Liver (tissue), 8 donors: ENCODE measurements at regions not wholly inside any gene's neighbourhood (a gene's known extent, or its start where the extent isn't known, plus 50 kb on each side); places are given as distances from the start of the nearest gene placed in this dataset.

Source experiments
- DNase-seq: peaks from one replicate; pipeline ENCODE4 v3.0.0-alpha.2; 2017; ENCODE audit warnings: low spot score
- H3K27ac ChIP-seq, 2 donors: one replicate each; pipeline ENCODE4 v1.7.0; 2013; ENCODE audit warnings: inconsistent platforms in 2 of 2, low read length in 2 of 2, control low read depth in 1 of 2, low read depth in 1 of 2, mild to moderate bottlenecking in 1 of 2
- H3K27me3 ChIP-seq, 4 donors: one replicate each; pipeline versions ENCODE4 v1.6.1 to v1.7.0; 2013; ENCODE audit warnings: low read length in 3 of 4, inconsistent platforms in 1 of 4, mild to moderate bottlenecking in 1 of 4, moderate library complexity in 1 of 4; ENCODE audit not compliant: control insufficient read depth in 4 of 4, insufficient read depth in 4 of 4
- H3K36me3 ChIP-seq, 4 donors: one replicate each; pipeline versions ENCODE4 v1.6.1 to v1.7.0; 2013; ENCODE audit warnings: low read length in 3 of 4, mild to moderate bottlenecking in 3 of 4, low read depth in 1 of 4, moderate library complexity in 1 of 4; ENCODE audit not compliant: control insufficient read depth in 4 of 4, insufficient read depth in 3 of 4
- H3K4me1 ChIP-seq, 4 donors: one replicate each; pipeline versions ENCODE4 v1.6.1 to v1.7.0; 2013; ENCODE audit warnings: low read length in 3 of 4, mild to moderate bottlenecking in 3 of 4, moderate library complexity in 1 of 4; ENCODE audit not compliant: control insufficient read depth in 4 of 4, insufficient read depth in 4 of 4
- H3K4me3 ChIP-seq, 3 donors: one replicate each; pipeline versions ENCODE4 v1.6.1 to v1.7.0; 2013; ENCODE audit warnings: low read length in 3 of 3, control low read depth in 1 of 3, low read depth in 1 of 3, mild to moderate bottlenecking in 1 of 3
- H3K9ac ChIP-seq, 2 donors: one replicate each; pipeline ENCODE4 v1.7.0; 2013; ENCODE audit warnings: low read length in 2 of 2, mild to moderate bottlenecking in 2 of 2, moderate library complexity in 2 of 2, control low read depth in 1 of 2, low read depth in 1 of 2
- H3K9me3 ChIP-seq, 4 donors: one replicate each; pipeline versions ENCODE4 v1.6.1 to v1.7.0; 2013; ENCODE audit warnings: low read length in 3 of 4; ENCODE audit not compliant: control insufficient read depth in 4 of 4
- EGR1 ChIP-seq, 2 donors: IDR thresholded peaks; 2 replicates each; pipeline ENCODE4 v1.6.1; 2016 to 2018; ENCODE audit warnings: antibody characterized with exemption in 2 of 2, low read depth in 2 of 2
- FOXA1 ChIP-seq: IDR thresholded peaks from 2 replicates; pipeline ENCODE4 v1.6.1; 2016; ENCODE audit warnings: antibody characterized with exemption
- FOXA2 ChIP-seq: IDR thresholded peaks from 2 replicates; pipeline ENCODE4 v1.6.1; 2016; ENCODE audit warnings: antibody characterized with exemption
- GABPA ChIP-seq, 2 donors: IDR thresholded peaks in 1 of 2; conservative IDR thresholded peaks in 1 of 2; 2 replicates each; pipeline ENCODE4 v1.6.1; 2016; ENCODE audit warnings: antibody characterized with exemption in 2 of 2, mild to moderate bottlenecking in 1 of 2, moderate library complexity in 1 of 2
- HNF4A ChIP-seq, 2 donors: conservative IDR thresholded peaks; 2 replicates each; pipeline ENCODE4 v1.6.1; 2016; ENCODE audit warnings: antibody characterized with exemption in 2 of 2, mild to moderate bottlenecking in 2 of 2
- HNF4G ChIP-seq: IDR thresholded peaks from 2 replicates; pipeline ENCODE4 v1.6.1; 2016; ENCODE audit warnings: antibody characterized with exemption
- JUND ChIP-seq, 2 donors: IDR thresholded peaks; 2 replicates each; pipeline ENCODE4 v1.6.1; 2016; ENCODE audit warnings: antibody characterized with exemption in 2 of 2
- MAX ChIP-seq: IDR thresholded peaks from 2 replicates; pipeline ENCODE4 v1.6.1; 2016; ENCODE audit warnings: antibody characterized with exemption
- NR2F2 ChIP-seq: IDR thresholded peaks from 2 replicates; pipeline ENCODE4 v1.6.1; 2016; ENCODE audit warnings: antibody characterized with exemption
- RAD21 ChIP-seq, 2 donors: IDR thresholded peaks; 2 replicates each; pipeline ENCODE4 v1.6.1; 2016; ENCODE audit warnings: antibody characterized with exemption in 2 of 2, mild to moderate bottlenecking in 2 of 2
- REST ChIP-seq: IDR thresholded peaks from 2 replicates; pipeline ENCODE4 v1.6.1; 2016; ENCODE audit warnings: antibody characterized with exemption, mild to moderate bottlenecking
- RXRA ChIP-seq, 2 donors: IDR thresholded peaks; 2 replicates each; pipeline ENCODE4 v1.6.1; 2017 to 2018; ENCODE audit warnings: antibody characterized with exemption in 2 of 2, mild to moderate bottlenecking in 1 of 2
- SP1 ChIP-seq: IDR thresholded peaks from 2 replicates; pipeline ENCODE4 v1.6.1; 2018; ENCODE audit warnings: antibody characterized with exemption, mild to moderate bottlenecking
- TAF1 ChIP-seq: conservative IDR thresholded peaks from 2 replicates; pipeline ENCODE4 v1.6.1; 2016; ENCODE audit warnings: antibody characterized with exemption, mild to moderate bottlenecking
- YY1 ChIP-seq: IDR thresholded peaks from 2 replicates; pipeline ENCODE4 v1.6.1; 2016; ENCODE audit warnings: antibody characterized with exemption, mild to moderate bottlenecking
- ZBTB33 ChIP-seq: IDR thresholded peaks from 2 replicates; pipeline ENCODE4 v1.6.1; 2016; ENCODE audit warnings: antibody characterized with exemption
- WGBS: extraction: QIAGEN DNeasy Blood & Tissue Kit; methylation state at CpG from one replicate; pipeline ENCODE4 v1.1.7; 2013; 5-methylcytosine and 5-hydroxymethylcytosine counted together
- TF ChIP-seq, protein P1 (sequence below): fragments of 150-350 bp; IDR thresholded peaks from 2 replicates; pipeline ENCODE4 v1.5.1; 2017; ENCODE audit warnings: improper control_type of control experiment, low read depth, low read length; ENCODE audit not compliant: missing input control
- TF ChIP-seq, protein P2 (sequence below): IDR thresholded peaks from 2 replicates; pipeline ENCODE4 v1.6.1; 2016; ENCODE audit warnings: antibody characterized with exemption
- donor health status: healthy.
- donor health status: healthy.
- donor health status: healthy.
- donor health status: healthy.
- donor health status: healthy.

DNA sequence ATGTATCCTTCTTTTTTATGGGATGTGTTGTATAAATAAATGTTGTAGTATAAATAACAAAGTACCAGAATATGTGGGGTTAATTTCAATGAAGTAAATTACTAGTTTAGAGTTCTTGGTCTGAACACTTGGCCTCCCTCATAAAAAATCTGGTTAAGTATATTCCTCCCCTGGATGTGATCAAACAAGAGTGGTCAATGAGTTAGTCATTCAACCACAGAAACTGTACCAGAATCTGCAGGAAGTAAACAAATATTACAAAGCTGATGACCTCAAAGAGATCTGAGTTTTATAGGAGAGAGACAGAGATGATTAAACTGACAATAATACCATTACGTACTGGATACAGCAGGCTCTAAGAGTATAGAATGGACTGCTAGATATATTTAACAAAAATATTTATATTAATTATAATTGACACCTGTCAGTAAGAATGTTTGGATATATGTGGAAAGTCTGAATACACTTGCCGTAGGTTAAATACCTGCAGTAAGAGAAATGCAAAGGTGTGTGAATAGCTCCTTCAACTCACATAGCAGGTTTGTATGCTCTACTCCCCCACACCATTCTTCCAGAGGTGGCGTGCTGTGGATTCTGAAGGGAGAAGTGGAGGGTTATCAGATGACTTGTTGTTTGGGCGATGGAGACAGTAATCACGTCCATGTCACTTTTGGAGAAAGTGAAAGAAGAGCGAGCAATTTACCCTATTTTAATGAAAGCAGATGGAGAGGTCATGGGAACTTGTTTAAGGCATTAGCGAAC is 108.3 kb upstream of the LRATD1 start:
- no peak for DNase-seq
- no peaks in the 10 kb centered on the region for H3K36me3 ChIP-seq
- H3K9ac ChIP-seq: no peak overlapping the region
- TF ChIP-seq TAF1 (no peak), GABPA (IDR thresholded peaks at IDR 0.05 in 1 of 2, conservative IDR thresholded peaks at IDR 0.05 in 1 of 2) (no peak), REST (no peak), HNF4G (no peak), ZBTB33 (no peak), FOXA2 (no peak), YY1 (no peak), FOXA1 (no peak), MAX (no peak), RAD21 (IDR thresholded peaks at IDR 0.05) (no peak), JUND (IDR thresholded peaks at IDR 0.05) (no peak)
- TF ChIP-seq, protein P1, sequence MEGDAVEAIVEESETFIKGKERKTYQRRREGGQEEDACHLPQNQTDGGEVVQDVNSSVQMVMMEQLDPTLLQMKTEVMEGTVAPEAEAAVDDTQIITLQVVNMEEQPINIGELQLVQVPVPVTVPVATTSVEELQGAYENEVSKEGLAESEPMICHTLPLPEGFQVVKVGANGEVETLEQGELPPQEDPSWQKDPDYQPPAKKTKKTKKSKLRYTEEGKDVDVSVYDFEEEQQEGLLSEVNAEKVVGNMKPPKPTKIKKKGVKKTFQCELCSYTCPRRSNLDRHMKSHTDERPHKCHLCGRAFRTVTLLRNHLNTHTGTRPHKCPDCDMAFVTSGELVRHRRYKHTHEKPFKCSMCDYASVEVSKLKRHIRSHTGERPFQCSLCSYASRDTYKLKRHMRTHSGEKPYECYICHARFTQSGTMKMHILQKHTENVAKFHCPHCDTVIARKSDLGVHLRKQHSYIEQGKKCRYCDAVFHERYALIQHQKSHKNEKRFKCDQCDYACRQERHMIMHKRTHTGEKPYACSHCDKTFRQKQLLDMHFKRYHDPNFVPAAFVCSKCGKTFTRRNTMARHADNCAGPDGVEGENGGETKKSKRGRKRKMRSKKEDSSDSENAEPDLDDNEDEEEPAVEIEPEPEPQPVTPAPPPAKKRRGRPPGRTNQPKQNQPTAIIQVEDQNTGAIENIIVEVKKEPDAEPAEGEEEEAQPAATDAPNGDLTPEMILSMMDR: no peak
- H3K27ac ChIP-seq: no peak overlapping the region
- H3K4me1 ChIP-seq: no peaks in the 10 kb centered on the region
- 81% methylated on average over 7 of the region's 7 CpGs for WGBS
- no peak overlapping the region for H3K4me3 ChIP-seq
- no peaks in the 10 kb centered on the region for H3K27me3 ChIP-seq
- no peaks in the 10 kb centered on the region for H3K9me3 ChIP-seq

DNA sequence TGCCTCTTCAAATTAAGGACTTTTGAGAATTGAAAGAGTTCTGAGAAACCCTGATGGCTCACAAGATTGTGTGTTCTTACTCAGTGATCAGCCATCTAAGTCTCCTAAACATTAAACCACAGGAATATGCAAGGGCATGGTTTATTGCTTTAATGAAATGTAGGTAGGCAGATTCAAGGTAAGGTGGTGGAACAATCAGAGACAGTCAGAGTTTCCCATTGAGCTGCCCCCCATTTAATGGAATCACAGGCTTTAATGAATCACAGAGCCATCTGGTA is 107.8 kb upstream of the LRATD1 start:
- H3K9me3 ChIP-seq: no peaks in the 10 kb centered on the region
- H3K36me3 ChIP-seq: no peaks in the 10 kb centered on the region
- H3K27ac ChIP-seq: no peak overlapping the region
- H3K9ac ChIP-seq: no peak overlapping the region
- TF ChIP-seq HNF4A (conservative IDR thresholded peaks at IDR 0.05) (no peak), NR2F2 (no peak), TAF1 (no peak), JUND (IDR thresholded peaks at IDR 0.05) (no peak), MAX (no peak), EGR1 (IDR thresholded peaks at IDR 0.05; ENCODE audit: low read depth in 2 of 2) (no peak), FOXA1 (no peak), RAD21 (IDR thresholded peaks at IDR 0.05) (no peak), YY1 (no peak), RXRA (IDR thresholded peaks at IDR 0.05) (no peak), HNF4G (no peak), GABPA (IDR thresholded peaks at IDR 0.05 in 1 of 2, conservative IDR thresholded peaks at IDR 0.05 in 1 of 2) (no peak), FOXA2 (no peak), SP1 (no peak)
- TF ChIP-seq, protein P1: no peak
- TF ChIP-seq, protein P2, sequence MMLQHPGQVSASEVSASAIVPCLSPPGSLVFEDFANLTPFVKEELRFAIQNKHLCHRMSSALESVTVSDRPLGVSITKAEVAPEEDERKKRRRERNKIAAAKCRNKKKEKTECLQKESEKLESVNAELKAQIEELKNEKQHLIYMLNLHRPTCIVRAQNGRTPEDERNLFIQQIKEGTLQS: no peak
- no peak for DNase-seq
- no peaks in the 10 kb centered on the region for H3K4me1 ChIP-seq
- H3K4me3 ChIP-seq: no peak overlapping the region
- no peaks in the 10 kb centered on the region for H3K27me3 ChIP-seq
